ENCODE measurements at regions not wholly inside any gene's neighbourhood (a gene's known extent, or its start where the extent isn't known, plus 50 kb on each side); places are given as distances from the start of the nearest gene placed in this dataset.

- DNase-seq (ENCODE audit: low read depth): no peak
- TF ChIP-seq, protein P1, sequence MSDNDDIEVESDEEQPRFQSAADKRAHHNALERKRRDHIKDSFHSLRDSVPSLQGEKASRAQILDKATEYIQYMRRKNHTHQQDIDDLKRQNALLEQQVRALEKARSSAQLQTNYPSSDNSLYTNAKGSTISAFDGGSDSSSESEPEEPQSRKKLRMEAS (IDR thresholded peaks at IDR 0.05; ENCODE audit: low read depth, low read length): no peak
- TF ChIP-seq MYC (IDR thresholded peaks at IDR 0.05; ENCODE audit: low read depth, low read length) (no peak), CTCF (IDR thresholded peaks at IDR 0.05; ENCODE audit: low read depth, low read length) (no peak)
- H3K4me3 ChIP-seq (ENCODE audit: low read depth, low read length): no peak overlapping the region
These were observed 847.0 kb upstream of the MAP3K7 start for GRCh38 chr6:91433660-91434534.

DNA sequence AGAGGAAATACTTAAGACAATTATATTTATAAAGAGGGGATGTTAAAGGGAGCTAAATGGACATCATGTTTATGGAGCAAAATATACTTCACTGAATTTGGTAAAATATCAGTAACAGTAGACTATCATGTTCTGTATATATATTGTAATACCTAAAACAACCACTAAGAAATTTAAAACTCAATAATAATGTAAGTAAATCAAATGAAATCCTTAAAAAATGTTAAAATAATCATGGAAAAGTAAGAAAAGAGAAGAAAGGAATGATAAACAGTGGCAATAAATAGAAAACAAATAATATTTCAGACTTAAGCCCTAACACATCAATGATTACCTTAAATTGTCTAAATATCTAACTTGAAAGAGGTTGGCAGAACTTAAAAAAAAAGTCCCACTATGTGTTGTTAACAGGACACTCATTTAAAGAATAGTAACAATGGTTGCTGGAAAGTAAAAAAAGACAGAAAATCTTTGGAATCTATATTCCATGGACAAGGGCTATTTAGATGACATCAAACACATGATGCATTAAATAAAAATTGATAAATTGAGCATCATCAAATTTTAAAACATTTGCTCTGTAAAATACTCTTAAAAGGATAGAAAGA is 842.2 kb upstream of the MAP3K7 start:
- TF ChIP-seq POLR2A (IDR thresholded peaks at IDR 0.05; ENCODE audit: extremely low read depth, insufficient read length) (no peak), MYC (IDR thresholded peaks at IDR 0.05; ENCODE audit: low read depth, low read length) (no peak), CTCF (IDR thresholded peaks at IDR 0.05; ENCODE audit: low read depth, low read length) (no peak)
- TF ChIP-seq, protein P1 (IDR thresholded peaks at IDR 0.05; ENCODE audit: low read depth, low read length): no peak
- no peak overlapping the region for H3K4me3 ChIP-seq (ENCODE audit: low read depth, low read length)
- no peak for DNase-seq (ENCODE audit: low read depth)

DNA sequence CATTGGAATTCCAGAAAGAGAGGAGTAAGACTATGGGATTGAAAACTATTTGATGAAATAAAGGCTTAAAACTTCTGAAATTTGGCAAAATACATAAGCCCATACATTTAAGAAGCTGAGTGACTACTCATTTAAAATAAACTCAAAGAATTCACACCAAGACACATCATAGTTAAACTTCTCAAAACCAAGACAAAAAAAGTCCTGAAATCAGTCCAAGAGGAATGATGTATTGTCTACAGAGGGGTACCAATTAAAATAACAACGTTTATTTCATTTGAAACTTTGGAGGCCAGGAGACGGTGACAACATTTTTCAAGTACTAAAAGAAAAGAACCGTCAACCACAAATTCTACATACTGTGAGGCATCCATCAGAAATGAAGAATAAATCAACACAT is 841.4 kb upstream of the MAP3K7 start:
- TF ChIP-seq MYC (IDR thresholded peaks at IDR 0.05; ENCODE audit: low read depth, low read length): no peak
- TF ChIP-seq, protein P1 (IDR thresholded peaks at IDR 0.05; ENCODE audit: low read depth, low read length): no peak
- no peak for TF ChIP-seq CTCF (IDR thresholded peaks at IDR 0.05; ENCODE audit: low read depth, low read length)
- no peak for TF ChIP-seq POLR2A (IDR thresholded peaks at IDR 0.05; ENCODE audit: extremely low read depth, insufficient read length)
- no peak overlapping the region for H3K4me3 ChIP-seq (ENCODE audit: low read depth, low read length)
- DNase-seq (ENCODE audit: low read depth): no peak

DNA sequence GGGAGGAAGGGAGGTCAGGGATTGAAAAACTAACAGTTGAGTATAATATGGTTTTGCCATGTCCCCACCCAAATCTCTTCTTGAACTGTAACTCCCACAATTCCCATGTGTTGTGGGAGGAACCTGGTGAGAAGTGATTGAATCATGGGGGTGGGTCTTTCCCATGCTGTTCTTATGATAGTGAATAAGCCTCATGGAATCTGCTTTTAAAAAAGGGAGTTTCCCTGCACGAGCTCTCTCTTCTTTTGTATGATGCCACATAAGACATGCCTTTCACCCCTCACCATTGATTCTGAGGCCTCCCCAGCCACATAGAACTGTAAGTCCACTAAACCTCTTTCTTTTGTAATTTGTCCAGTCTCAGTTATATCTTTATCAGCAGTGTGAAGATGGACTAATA is 833.4 kb upstream of the MAP3K7 start:
- no peak for DNase-seq (ENCODE audit: low read depth)
- H3K4me3 ChIP-seq (ENCODE audit: low read depth, low read length): no peak overlapping the region
- TF ChIP-seq CTCF (IDR thresholded peaks at IDR 0.05; ENCODE audit: low read depth, low read length) (no peak), POLR2A (IDR thresholded peaks at IDR 0.05; ENCODE audit: extremely low read depth, insufficient read length) (no peak), MYC (IDR thresholded peaks at IDR 0.05; ENCODE audit: low read depth, low read length) (no peak)
- TF ChIP-seq, protein P1 (IDR thresholded peaks at IDR 0.05; ENCODE audit: low read depth, low read length): no peak

DNA sequence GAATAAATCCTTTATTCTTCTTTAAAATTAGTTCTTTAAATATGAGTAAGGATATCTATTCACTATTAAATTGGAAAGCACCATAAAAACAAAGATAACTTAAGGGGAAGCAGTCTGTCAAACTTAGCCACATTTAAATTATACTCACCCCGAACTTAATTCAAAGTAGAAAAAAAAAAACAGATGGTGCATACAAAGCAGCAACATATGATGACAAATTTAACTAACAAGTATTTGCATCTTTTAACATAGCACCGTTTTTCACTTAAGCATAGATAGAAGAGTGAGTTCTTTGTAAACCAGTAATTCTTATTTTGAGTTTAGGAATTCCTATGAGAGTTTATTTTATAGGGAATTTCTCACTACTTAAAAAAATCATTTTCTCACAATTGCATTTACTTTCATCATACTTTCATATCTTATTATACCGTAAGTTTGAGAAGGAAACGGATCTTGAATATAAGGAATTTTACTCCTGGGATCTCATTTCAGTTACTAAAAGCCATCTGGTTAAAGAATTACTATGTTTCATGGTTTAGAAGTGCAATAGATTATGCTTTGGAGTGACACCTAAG is 828.2 kb upstream of the MAP3K7 start:
- no peak overlapping the region for H3K4me3 ChIP-seq (ENCODE audit: low read depth, low read length)
- TF ChIP-seq CTCF (IDR thresholded peaks at IDR 0.05; ENCODE audit: low read depth, low read length) (no peak), MYC (IDR thresholded peaks at IDR 0.05; ENCODE audit: low read depth, low read length) (no peak), POLR2A (IDR thresholded peaks at IDR 0.05; ENCODE audit: extremely low read depth, insufficient read length) (no peak)
- TF ChIP-seq, protein P1 (IDR thresholded peaks at IDR 0.05; ENCODE audit: low read depth, low read length): no peak
- no peak for DNase-seq (ENCODE audit: low read depth)
